COLO668 (cell line): ENCODE measurements at regions not wholly inside any gene's neighbourhood (a gene's known extent, or its start where the extent isn't known, plus 50 kb on each side); places are given as distances from the start of the nearest gene placed in this dataset.
A peak's percentile ranks its signal among the peaks of the same experiment; 100 is the strongest.
"Not testable (repeated sequence)": the region's sequence is repeated elsewhere in the genome, so short reads cannot be mapped to it uniquely, and the experiment has no call there.

Experiments used
- DNase-seq: peaks from one replicate; lab custom pipeline; 2025; ENCODE audit not compliant: unreplicated experiment; lab: John Stamatoyannopoulos, UW

GRCh38 chr10:34058845-34059614, 724.6 kb upstream of the NRP1 start:
- no peak for DNase-seq

- not testable (repeated sequence) for DNase-seq
Observed at GRCh38 chr10:34055410-34055985, 721.0 kb upstream of the NRP1 start.

- no peak for DNase-seq
Observed at GRCh38 chr10:34049887-34050286, 715.4 kb upstream of the NRP1 start.

- DNase-seq = no peak
Observed at GRCh38 chr10:34049469-34049868, 715.0 kb upstream of the NRP1 start.

- DNase-seq = no peak
Observed at GRCh38 chr10:34047389-34047788, 712.9 kb upstream of the NRP1 start.

- no peak for DNase-seq
Observed at GRCh38 chr10:34046506-34047034, 712.1 kb upstream of the NRP1 start.

GRCh38 chr10:34045571-34046190, 711.2 kb upstream of the NRP1 start:
- no peak for DNase-seq

GRCh38 chr10:34041871-34042270, 707.4 kb upstream of the NRP1 start:
- no peak for DNase-seq

GRCh38 chr10:34037499-34037898, 703.0 kb upstream of the NRP1 start:
- DNase-seq = no peak

GRCh38 chr10:34035241-34035790, 700.8 kb upstream of the NRP1 start:
- not testable (repeated sequence) for DNase-seq

- DNase-seq = no peak
Observed at GRCh38 chr10:34033078-34033477, 698.6 kb upstream of the NRP1 start.

GRCh38 chr10:34032564-34032963, 698.1 kb upstream of the NRP1 start:
- DNase-seq = no peak

GRCh38 chr10:34031400-34031799, 696.9 kb upstream of the NRP1 start:
- DNase-seq = no peak

GRCh38 chr10:34029455-34029854, 695.0 kb upstream of the NRP1 start:
- peak; percentile 35 for DNase-seq

GRCh38 chr10:34028936-34029335, 694.5 kb upstream of the NRP1 start:
- no peak for DNase-seq

GRCh38 chr10:34024693-34025425, 690.4 kb upstream of the NRP1 start:
- DNase-seq = no peak

- no peak for DNase-seq
Observed at GRCh38 chr10:34024282-34024681, 689.8 kb upstream of the NRP1 start.

- DNase-seq = no peak
Observed at GRCh38 chr10:34022195-34022594, 687.7 kb upstream of the NRP1 start.

GRCh38 chr10:34018784-34019183, 684.3 kb upstream of the NRP1 start:
- no peak for DNase-seq

- DNase-seq = no peak
Observed at GRCh38 chr10:34018129-34018528, 683.7 kb upstream of the NRP1 start.

- DNase-seq = no peak
Observed at GRCh38 chr10:34017281-34017680, 682.8 kb upstream of the NRP1 start.
